ENCODE measurements at regions not wholly inside any gene's neighbourhood (a gene's known extent, or its start where the extent isn't known, plus 50 kb on each side); places are given as distances from the start of the nearest gene placed in this dataset.

- FAIRE-seq, result no peak
- Histone ChIP-seq H3K4me3 (ENCODE audit: low read depth, low read length) (no peak overlapping the region), H3K27me3 (ENCODE audit: control insufficient read depth, insufficient read depth, low read length) (no peaks in the 10 kb centered on the region), H3K36me3 (ENCODE audit: control insufficient read depth, insufficient read depth, low read length) (no peaks in the 10 kb centered on the region)
- no peak for TF ChIP-seq CTCF (IDR thresholded peaks at IDR 0.05; ENCODE audit: insufficient read depth, low read length, severe bottlenecking)
- no peak for DNase-seq (ENCODE audit: low read depth)
Observed at GRCh38 chr12:30515351-30515750, 180.3 kb downstream of the IPO8 start.

GRCh38 chr12:30514666-30515065 is 181.0 kb downstream of the IPO8 start:
- no peak for TF ChIP-seq CTCF (IDR thresholded peaks at IDR 0.05; ENCODE audit: insufficient read depth, low read length, severe bottlenecking)
- H3K4me3 ChIP-seq (ENCODE audit: low read depth, low read length), result no peak overlapping the region
- no peak for FAIRE-seq
- no peaks in the 10 kb centered on the region for H3K27me3 ChIP-seq (ENCODE audit: control insufficient read depth, insufficient read depth, low read length)
- H3K36me3 ChIP-seq (ENCODE audit: control insufficient read depth, insufficient read depth, low read length), result no peaks in the 10 kb centered on the region
- DNase-seq (ENCODE audit: low read depth), result peak; percentile 84

GRCh38 chr12:30508205-30508967 is 187.3 kb downstream of the IPO8 start:
- Histone ChIP-seq H3K27me3 (ENCODE audit: control insufficient read depth, insufficient read depth, low read length) (no peaks in the 10 kb centered on the region), H3K4me3 (ENCODE audit: low read depth, low read length) (no peak overlapping the region), H3K36me3 (ENCODE audit: control insufficient read depth, insufficient read depth, low read length) (no peaks in the 10 kb centered on the region)
- no peak for DNase-seq (ENCODE audit: low read depth)
- no peak for TF ChIP-seq CTCF (IDR thresholded peaks at IDR 0.05; ENCODE audit: insufficient read depth, low read length, severe bottlenecking)
- FAIRE-seq, result no peak

GRCh38 chr12:30507576-30507975 is 188.1 kb downstream of the IPO8 start:
- no peak for DNase-seq (ENCODE audit: low read depth)
- FAIRE-seq, result no peak

GRCh38 chr12:30506411-30506810 is 189.3 kb downstream of the IPO8 start:
- Histone ChIP-seq H3K4me3 (ENCODE audit: low read depth, low read length) (no peak overlapping the region), H3K27me3 (ENCODE audit: control insufficient read depth, insufficient read depth, low read length) (no peaks in the 10 kb centered on the region), H3K36me3 (ENCODE audit: control insufficient read depth, insufficient read depth, low read length) (no peaks in the 10 kb centered on the region)
- no peak for TF ChIP-seq CTCF (IDR thresholded peaks at IDR 0.05; ENCODE audit: insufficient read depth, low read length, severe bottlenecking)
- no peak for DNase-seq (ENCODE audit: low read depth)
- FAIRE-seq, result peak; percentile 58

More at GRCh38 chr12:30507576-30507975, 188.1 kb downstream of the IPO8 start:
- no peaks in the 10 kb centered on the region for H3K36me3 ChIP-seq (ENCODE audit: control insufficient read depth, insufficient read depth, low read length)
- TF ChIP-seq CTCF (IDR thresholded peaks at IDR 0.05; ENCODE audit: insufficient read depth, low read length, severe bottlenecking), result no peak
- no peak overlapping the region for H3K4me3 ChIP-seq (ENCODE audit: low read depth, low read length)
- no peaks in the 10 kb centered on the region for H3K27me3 ChIP-seq (ENCODE audit: control insufficient read depth, insufficient read depth, low read length)

- Histone ChIP-seq H3K36me3 (ENCODE audit: control insufficient read depth, insufficient read depth, low read length) (no peaks in the 10 kb centered on the region), H3K4me3 (ENCODE audit: low read depth, low read length) (no peak overlapping the region), H3K27me3 (ENCODE audit: control insufficient read depth, insufficient read depth, low read length) (no peaks in the 10 kb centered on the region)
- TF ChIP-seq CTCF (IDR thresholded peaks at IDR 0.05; ENCODE audit: insufficient read depth, low read length, severe bottlenecking), result no peak
- DNase-seq (ENCODE audit: low read depth), result no peak
- FAIRE-seq, result no peak
Observed at GRCh38 chr12:30501718-30502117, 194.0 kb downstream of the IPO8 start.
